ENCODE measurements at regions not wholly inside any gene's neighbourhood (a gene's known extent, or its start where the extent isn't known, plus 50 kb on each side); places are given as distances from the start of the nearest gene placed in this dataset.

DNA sequence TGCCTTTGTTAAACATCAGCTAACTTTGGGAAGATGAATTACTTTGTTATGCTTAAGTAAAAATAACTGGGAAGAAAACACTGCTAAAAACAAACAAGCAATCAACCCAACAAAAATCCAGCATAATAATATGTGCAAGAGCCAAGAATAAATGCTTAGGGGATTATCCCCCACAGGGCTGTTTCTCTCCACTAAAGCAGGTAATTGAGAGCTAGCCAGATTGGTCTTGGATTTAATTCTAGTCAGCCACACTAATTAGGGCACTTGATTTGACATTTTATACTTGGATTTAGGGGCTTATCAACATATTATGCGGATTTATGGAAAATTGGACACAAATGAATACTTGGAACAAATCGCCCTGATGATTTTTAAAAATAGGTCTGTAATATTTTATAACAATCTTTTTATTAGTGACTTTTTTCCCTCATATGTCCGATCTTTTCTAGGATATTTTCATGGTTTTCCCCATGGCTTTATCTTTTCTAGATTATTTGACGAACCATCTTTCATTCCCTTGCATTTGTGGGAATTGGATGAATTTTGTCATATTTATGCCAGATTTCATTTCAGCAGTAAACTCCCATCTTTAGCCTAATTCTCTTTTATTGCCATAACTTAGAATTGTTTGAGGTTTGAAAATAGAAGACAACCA is 199.1 kb upstream of the NXPH2 start:
- Histone ChIP-seq H3K36me3 (ENCODE audit: control insufficient read depth in 2 of 2, extremely low read depth in 1 of 2, insufficient read depth in 2 of 2, low read length in 2 of 2) (no peaks in the 10 kb centered on the region), H3K9me3 (ENCODE audit: control insufficient read depth, low read depth, low read length) (no peaks in the 10 kb centered on the region), H3K27me3 (ENCODE audit: control insufficient read depth, extremely low read depth, insufficient read depth, low read length) (no peaks in the 10 kb centered on the region), H3K79me2 (ENCODE audit: control insufficient read depth, insufficient read depth, low read length) (no peaks in the 10 kb centered on the region), H3K4me2 (ENCODE audit: control insufficient read depth, extremely low read depth, insufficient read depth, low read depth, low read length) (no peak overlapping the region), H3K9ac (ENCODE audit: control insufficient read depth, extremely low read depth, insufficient read depth, low read length) (no peak overlapping the region), H3K9me1 (ENCODE audit: control insufficient read depth, extremely low read depth, insufficient read depth, low read length) (no peaks in the 10 kb centered on the region), H2AFZ (ENCODE audit: control insufficient read depth, low read length) (no peak overlapping the region), H3K4me3 (ENCODE audit: control insufficient read depth in 2 of 3, extremely low read depth in 1 of 3, insufficient read depth in 2 of 3, low read depth in 1 of 3, low read length in 3 of 3) (no peak overlapping the region), H4K20me1 (ENCODE audit: control insufficient read depth, extremely low read depth, insufficient read depth, low read length) (no peaks in the 10 kb centered on the region), H3K4me1 (ENCODE audit: control insufficient read depth, extremely low read depth, insufficient read depth, low read length) (no peaks in the 10 kb centered on the region), H3K27ac (ENCODE audit: control insufficient read depth, insufficient read depth, low read length) (no peak overlapping the region)
- DNase-seq (ENCODE audit: low read depth, low spot score) (no peak), FAIRE-seq (no peak)
- dilution Hi-C loops (cut with MboI; ENCODE audit: extremely low pct_ligation_motif_present, low sequenced_read_pairs): no loop called here
- TF ChIP-seq, protein P1, sequence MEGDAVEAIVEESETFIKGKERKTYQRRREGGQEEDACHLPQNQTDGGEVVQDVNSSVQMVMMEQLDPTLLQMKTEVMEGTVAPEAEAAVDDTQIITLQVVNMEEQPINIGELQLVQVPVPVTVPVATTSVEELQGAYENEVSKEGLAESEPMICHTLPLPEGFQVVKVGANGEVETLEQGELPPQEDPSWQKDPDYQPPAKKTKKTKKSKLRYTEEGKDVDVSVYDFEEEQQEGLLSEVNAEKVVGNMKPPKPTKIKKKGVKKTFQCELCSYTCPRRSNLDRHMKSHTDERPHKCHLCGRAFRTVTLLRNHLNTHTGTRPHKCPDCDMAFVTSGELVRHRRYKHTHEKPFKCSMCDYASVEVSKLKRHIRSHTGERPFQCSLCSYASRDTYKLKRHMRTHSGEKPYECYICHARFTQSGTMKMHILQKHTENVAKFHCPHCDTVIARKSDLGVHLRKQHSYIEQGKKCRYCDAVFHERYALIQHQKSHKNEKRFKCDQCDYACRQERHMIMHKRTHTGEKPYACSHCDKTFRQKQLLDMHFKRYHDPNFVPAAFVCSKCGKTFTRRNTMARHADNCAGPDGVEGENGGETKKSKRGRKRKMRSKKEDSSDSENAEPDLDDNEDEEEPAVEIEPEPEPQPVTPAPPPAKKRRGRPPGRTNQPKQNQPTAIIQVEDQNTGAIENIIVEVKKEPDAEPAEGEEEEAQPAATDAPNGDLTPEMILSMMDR (optimal IDR thresholded peaks at IDR 0.05 in 1 of 3, IDR thresholded peaks at IDR 0.05 in 1 of 3, conservative IDR thresholded peaks at IDR 0.05 in 1 of 3; ENCODE audit: extremely low read depth in 1 of 3, insufficient read depth in 2 of 3, low read length in 3 of 3): no peak
- TF ChIP-seq EZH2 (IDR thresholded peaks at IDR 0.05; ENCODE audit: low read length): no peak

DNA sequence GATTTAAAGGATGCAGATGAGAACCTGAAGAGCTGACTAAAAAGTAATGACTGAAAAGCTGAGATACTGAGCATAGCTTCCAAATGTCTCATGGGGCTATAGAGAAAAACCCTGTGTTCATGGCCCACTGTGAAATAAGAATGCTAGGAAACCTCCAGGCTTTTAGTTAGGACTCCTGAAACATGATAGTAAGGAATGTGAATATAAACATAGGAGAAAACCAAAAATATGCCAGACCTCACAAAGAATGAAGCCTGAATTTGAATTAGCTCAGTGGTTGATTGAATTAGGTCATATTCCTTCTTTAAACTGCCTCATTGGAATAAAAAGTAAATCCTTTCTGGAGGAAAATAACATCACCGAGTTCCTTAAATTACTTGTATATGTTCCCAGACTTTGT is 194.5 kb upstream of the NXPH2 start:
- no peaks in the 10 kb centered on the region for H4K20me1 ChIP-seq (ENCODE audit: control insufficient read depth, extremely low read depth, insufficient read depth, low read length)
- dilution Hi-C loops (cut with MboI; ENCODE audit: extremely low pct_ligation_motif_present, low sequenced_read_pairs): no loop called here
- no peak overlapping the region for H3K4me2 ChIP-seq (ENCODE audit: control insufficient read depth, extremely low read depth, insufficient read depth, low read depth, low read length)
- no peak overlapping the region for H2AFZ ChIP-seq (ENCODE audit: control insufficient read depth, low read length)
- H3K4me1 ChIP-seq (ENCODE audit: control insufficient read depth, extremely low read depth, insufficient read depth, low read length): no peaks in the 10 kb centered on the region
- H3K36me3 ChIP-seq (ENCODE audit: control insufficient read depth in 2 of 2, extremely low read depth in 1 of 2, insufficient read depth in 2 of 2, low read length in 2 of 2): no peaks in the 10 kb centered on the region
- H3K27ac ChIP-seq (ENCODE audit: control insufficient read depth, insufficient read depth, low read length): no peak overlapping the region
- H3K9ac ChIP-seq (ENCODE audit: control insufficient read depth, extremely low read depth, insufficient read depth, low read length): no peak overlapping the region
- H3K9me1 ChIP-seq (ENCODE audit: control insufficient read depth, extremely low read depth, insufficient read depth, low read length): no peaks in the 10 kb centered on the region
- H3K4me3 ChIP-seq (ENCODE audit: control insufficient read depth in 2 of 3, extremely low read depth in 1 of 3, insufficient read depth in 2 of 3, low read depth in 1 of 3, low read length in 3 of 3): no peak overlapping the region
- no peaks in the 10 kb centered on the region for H3K79me2 ChIP-seq (ENCODE audit: control insufficient read depth, insufficient read depth, low read length)
- FAIRE-seq (no peak), DNase-seq (ENCODE audit: low read depth, low spot score) (no peak)
- H3K9me3 ChIP-seq (ENCODE audit: control insufficient read depth, low read depth, low read length): no peaks in the 10 kb centered on the region
- H3K27me3 ChIP-seq (ENCODE audit: control insufficient read depth, extremely low read depth, insufficient read depth, low read length): no peaks in the 10 kb centered on the region
- TF ChIP-seq, protein P1 (optimal IDR thresholded peaks at IDR 0.05 in 1 of 3, IDR thresholded peaks at IDR 0.05 in 1 of 3, conservative IDR thresholded peaks at IDR 0.05 in 1 of 3; ENCODE audit: extremely low read depth in 1 of 3, insufficient read depth in 2 of 3, low read length in 3 of 3): no peak
- TF ChIP-seq EZH2 (IDR thresholded peaks at IDR 0.05; ENCODE audit: low read length): no peak
